ENCODE measurements at regions not wholly inside any gene's neighbourhood (a gene's known extent, or its start where the extent isn't known, plus 50 kb on each side); places are given as distances from the start of the nearest gene placed in this dataset.

DNA sequence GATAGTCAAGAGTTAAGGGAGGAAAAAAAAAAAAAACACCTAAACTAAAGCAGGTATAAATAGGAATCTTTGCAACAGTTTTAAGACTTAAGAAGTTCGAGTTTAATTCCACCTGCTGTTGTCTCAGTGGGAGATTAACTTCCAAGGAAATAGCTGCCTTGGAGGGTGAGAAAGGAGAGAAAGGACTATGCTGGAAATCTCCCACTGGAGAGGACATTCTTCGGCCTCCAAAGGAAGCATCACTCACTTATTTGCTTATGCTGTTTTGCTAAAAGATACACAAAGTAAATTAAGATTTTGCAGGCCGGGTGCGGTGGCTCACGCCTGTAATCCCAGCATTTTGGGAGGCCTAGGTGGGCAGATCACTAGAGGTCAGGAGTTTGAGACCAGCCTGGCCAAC lies 317.9 kb upstream of the MPDZ start:
- TF ChIP-seq ZNF274 (IDR thresholded peaks at IDR 0.05; ENCODE audit: low read length) (no peak), ZNF274 (tag by site-specific recombination; IDR thresholded peaks at IDR 0.05; ENCODE audit: borderline replicate concordance) (no peak), ZNF510 (tag by site-specific recombination; IDR thresholded peaks at IDR 0.05; ENCODE audit: insufficient replicate concordance) (no peak), ZBTB8A (tag by site-specific recombination; IDR thresholded peaks at IDR 0.05) (no peak), KLF1 (tag by site-specific recombination; IDR thresholded peaks at IDR 0.05) (no peak)

All from HEK293 (cell line).